Astrocyte of the spinal cord (primary cell): ENCODE measurements at regions not wholly inside any gene's neighbourhood (a gene's known extent, or its start where the extent isn't known, plus 50 kb on each side); places are given as distances from the start of the nearest gene placed in this dataset.

Experiments
- DNase-seq: peaks from one replicate; pipeline ENCODE4 v3.0.0; 2011; ENCODE audit warnings: low read depth, low spot score
- H3K4me3 ChIP-seq: 2 replicates; pipeline ENCODE4 v1.5.1; 2011; ENCODE audit warnings: low read depth, mild to moderate bottlenecking, low read length, moderate library complexity
- in situ Hi-C: cut with HindIII; loops from 2 replicates; pipeline ENCODE4 v1.10.0; 2017; ENCODE audit warnings: low sequenced_read_pairs
- TF ChIP-seq, protein P1 (sequence below): IDR thresholded peaks from 2 replicates; pipeline ENCODE4 v1.5.1; 2012; ENCODE audit warnings: low read depth, mild to moderate bottlenecking, low read length, inconsistent platforms

DNA sequence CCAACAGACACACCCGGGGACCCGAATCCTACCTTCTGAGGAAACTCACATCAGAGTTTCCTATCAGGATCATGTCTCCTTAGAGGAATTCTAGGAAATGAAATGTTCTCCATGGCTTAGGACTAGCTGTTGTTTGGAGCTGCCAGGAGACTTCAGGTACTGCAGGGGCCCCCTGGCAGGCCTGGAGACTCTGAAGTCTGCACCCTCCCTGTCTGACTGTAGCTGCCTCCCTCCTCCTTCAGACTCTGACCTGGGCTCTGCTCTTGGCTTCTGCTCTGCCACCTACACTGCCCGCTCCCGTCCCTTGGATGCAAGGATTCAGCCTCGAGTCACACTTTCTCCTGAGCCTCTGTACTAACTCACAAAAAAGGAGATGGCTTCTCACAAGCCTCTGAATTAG is 232.8 kb downstream of the INHBA start:
- H3K4me3 ChIP-seq: no peak overlapping the region
- no peak for DNase-seq
- in situ Hi-C loops: no loop called here
- TF ChIP-seq, protein P1, sequence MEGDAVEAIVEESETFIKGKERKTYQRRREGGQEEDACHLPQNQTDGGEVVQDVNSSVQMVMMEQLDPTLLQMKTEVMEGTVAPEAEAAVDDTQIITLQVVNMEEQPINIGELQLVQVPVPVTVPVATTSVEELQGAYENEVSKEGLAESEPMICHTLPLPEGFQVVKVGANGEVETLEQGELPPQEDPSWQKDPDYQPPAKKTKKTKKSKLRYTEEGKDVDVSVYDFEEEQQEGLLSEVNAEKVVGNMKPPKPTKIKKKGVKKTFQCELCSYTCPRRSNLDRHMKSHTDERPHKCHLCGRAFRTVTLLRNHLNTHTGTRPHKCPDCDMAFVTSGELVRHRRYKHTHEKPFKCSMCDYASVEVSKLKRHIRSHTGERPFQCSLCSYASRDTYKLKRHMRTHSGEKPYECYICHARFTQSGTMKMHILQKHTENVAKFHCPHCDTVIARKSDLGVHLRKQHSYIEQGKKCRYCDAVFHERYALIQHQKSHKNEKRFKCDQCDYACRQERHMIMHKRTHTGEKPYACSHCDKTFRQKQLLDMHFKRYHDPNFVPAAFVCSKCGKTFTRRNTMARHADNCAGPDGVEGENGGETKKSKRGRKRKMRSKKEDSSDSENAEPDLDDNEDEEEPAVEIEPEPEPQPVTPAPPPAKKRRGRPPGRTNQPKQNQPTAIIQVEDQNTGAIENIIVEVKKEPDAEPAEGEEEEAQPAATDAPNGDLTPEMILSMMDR: no peak

GRCh38 chr7:41467596-41467995 is 235.3 kb downstream of the INHBA start:
- TF ChIP-seq, protein P1: no peak
- no peak overlapping the region for H3K4me3 ChIP-seq
- in situ Hi-C loops: no loop called here
- DNase-seq: no peak

- no peak overlapping the region for H3K4me3 ChIP-seq
- TF ChIP-seq, protein P1: no peak
- in situ Hi-C loops: no loop called here
- DNase-seq: no peak
Measured at GRCh38 chr7:41466760-41467384, 236.0 kb downstream of the INHBA start.

DNA sequence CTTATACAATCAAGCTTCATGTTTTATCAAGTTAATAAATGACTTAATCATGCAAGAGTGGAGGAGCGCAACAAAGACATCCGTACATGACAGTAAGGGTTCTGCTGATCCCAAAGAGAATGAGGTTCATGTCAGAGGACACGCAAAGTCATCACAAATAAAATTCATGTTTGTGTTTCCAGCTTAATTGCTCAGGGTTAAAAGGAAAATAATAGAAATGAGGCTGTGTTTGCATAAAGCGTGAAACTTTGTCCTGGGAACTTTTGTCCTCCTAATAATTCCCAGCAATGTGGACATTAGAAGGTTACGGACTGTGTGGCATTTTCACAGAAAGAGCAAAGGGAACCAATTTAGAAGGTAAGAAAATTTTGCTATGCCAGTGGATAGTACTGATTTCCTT is 237.3 kb downstream of the INHBA start:
- in situ Hi-C loops: no loop called here
- TF ChIP-seq, protein P1: no peak
- no peak overlapping the region for H3K4me3 ChIP-seq

GRCh38 chr7:41463770-41464470 is 239.0 kb downstream of the INHBA start:
- in situ Hi-C loops: no loop called here
- no peak for DNase-seq
- no peak overlapping the region for H3K4me3 ChIP-seq
- TF ChIP-seq, protein P1: no peak

More for the DNA sequence above, 237.3 kb downstream of the INHBA start:
- no peak for DNase-seq

GRCh38 chr7:41459623-41460261 is 243.1 kb downstream of the INHBA start:
- H3K4me3 ChIP-seq: no peak overlapping the region
- DNase-seq: no peak
- TF ChIP-seq, protein P1: no peak
- in situ Hi-C loops: no loop called here
